ENCODE measurements at regions not wholly inside any gene's neighbourhood (a gene's known extent, or its start where the extent isn't known, plus 50 kb on each side); places are given as distances from the start of the nearest gene placed in this dataset.
"Not testable (repeated sequence)": the region's sequence is repeated elsewhere in the genome, so short reads cannot be mapped to it uniquely, and the experiment has no call there.

DNA sequence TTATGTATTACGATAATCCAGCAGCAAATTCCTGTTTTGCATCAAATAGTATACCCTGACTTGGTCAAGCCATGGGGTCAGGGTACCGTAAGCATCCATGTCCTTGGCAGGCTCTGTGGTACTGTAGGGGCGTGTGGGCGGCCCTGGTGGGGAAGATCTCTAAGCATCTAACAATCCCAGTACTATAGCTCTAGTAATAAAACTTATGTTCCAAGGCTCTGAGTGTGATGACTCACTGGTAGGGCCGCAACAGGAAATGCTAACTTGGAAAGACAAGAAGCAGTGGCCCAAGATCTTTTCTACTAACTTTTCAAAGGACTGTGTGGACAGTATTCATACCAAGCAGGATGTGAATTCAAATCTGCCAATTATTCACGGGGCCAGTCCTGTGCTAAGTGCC, 63.8 kb downstream of the CLEC18A start:
- not testable (repeated sequence) for H3K4me3 ChIP-seq (ENCODE audit: low read length); H3K4me1 ChIP-seq (ENCODE audit: control insufficient read depth, insufficient read depth, low read length); H3K27me3 ChIP-seq (replicated peaks; ENCODE audit: control insufficient read depth, insufficient read depth, low read length); H3K9me3 ChIP-seq (ENCODE audit: control insufficient read depth, low read length); H3K9ac ChIP-seq (ENCODE audit: low read length)
- peak; percentile 4 for DNase-seq (ENCODE audit: low read depth)
- H3K36me3 ChIP-seq (ENCODE audit: control insufficient read depth, insufficient read depth, low read length, severe bottlenecking): peaks cover 24% of the 10 kb centered on the region

DNA sequence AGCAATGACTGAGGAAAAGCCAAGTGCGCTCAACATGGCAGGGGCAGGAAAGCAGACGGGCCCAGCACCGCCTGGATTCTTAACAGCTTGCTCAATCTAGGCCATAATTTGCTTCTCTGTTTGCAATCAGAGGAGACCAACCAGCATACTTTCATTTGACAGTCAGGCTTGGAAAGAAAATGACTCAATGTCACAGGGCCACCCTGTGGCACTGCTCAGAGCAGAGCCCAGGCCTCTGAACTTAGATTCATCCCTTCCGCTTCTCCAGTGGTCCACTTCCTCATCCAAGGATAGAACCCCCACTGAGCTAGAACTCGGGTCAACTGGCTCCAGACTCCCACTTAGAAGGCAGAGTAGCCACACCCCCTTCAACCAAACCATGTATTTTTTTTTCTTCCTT, 65.6 kb downstream of the CLEC18A start:
- H3K36me3 ChIP-seq (ENCODE audit: control insufficient read depth, insufficient read depth, low read length, severe bottlenecking): peaks cover 34% of the 10 kb centered on the region
- not testable (repeated sequence) for H3K4me3 ChIP-seq (ENCODE audit: low read length); H3K27me3 ChIP-seq (replicated peaks; ENCODE audit: control insufficient read depth, insufficient read depth, low read length); H3K9me3 ChIP-seq (ENCODE audit: control insufficient read depth, low read length); H3K4me1 ChIP-seq (ENCODE audit: control insufficient read depth, insufficient read depth, low read length); H3K9ac ChIP-seq (ENCODE audit: low read length)
- DNase-seq (ENCODE audit: low read depth): peak; percentile 1

DNA sequence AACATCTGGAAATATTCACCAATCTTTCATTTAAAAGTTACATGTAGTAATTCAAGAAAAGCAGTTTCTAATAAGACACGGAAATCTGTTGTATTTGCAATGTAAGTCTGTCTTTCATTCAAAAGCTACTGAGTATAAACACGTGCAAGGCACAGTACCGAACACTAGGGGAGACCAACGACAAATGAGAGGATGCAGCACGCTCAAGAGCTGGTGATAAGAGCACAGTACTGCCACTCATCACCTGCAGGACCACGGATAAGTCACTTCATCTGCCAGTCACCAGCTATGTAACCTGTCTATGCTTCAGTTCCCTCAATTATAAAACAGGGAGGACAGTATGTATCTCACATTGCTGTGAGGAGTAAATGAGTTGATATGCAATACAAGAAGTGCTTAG, 67.1 kb downstream of the CLEC18A start:
- no peak overlapping the region for H3K9ac ChIP-seq (ENCODE audit: low read length)
- H3K4me3 ChIP-seq (ENCODE audit: low read length): no peak overlapping the region
- no peaks in the 10 kb centered on the region for H3K9me3 ChIP-seq (ENCODE audit: control insufficient read depth, low read length)
- H3K4me1 ChIP-seq (ENCODE audit: control insufficient read depth, insufficient read depth, low read length): peaks cover 8% of the 10 kb centered on the region
- peaks cover 30% of the 10 kb centered on the region for H3K36me3 ChIP-seq (ENCODE audit: control insufficient read depth, insufficient read depth, low read length, severe bottlenecking)
- H3K27me3 ChIP-seq (replicated peaks; ENCODE audit: control insufficient read depth, insufficient read depth, low read length): no peaks in the 10 kb centered on the region
- no peak for DNase-seq (ENCODE audit: low read depth)

GRCh38 chr16:70023207-70023606, 72.1 kb downstream of the CLEC18A start:
- not testable (repeated sequence) for H3K4me3 ChIP-seq (ENCODE audit: low read length); DNase-seq (ENCODE audit: low read depth); H3K9me3 ChIP-seq (ENCODE audit: control insufficient read depth, low read length); H3K9ac ChIP-seq (ENCODE audit: low read length); H3K27me3 ChIP-seq (replicated peaks; ENCODE audit: control insufficient read depth, insufficient read depth, low read length); H3K4me1 ChIP-seq (ENCODE audit: control insufficient read depth, insufficient read depth, low read length)
- H3K36me3 ChIP-seq (ENCODE audit: control insufficient read depth, insufficient read depth, low read length, severe bottlenecking): peaks cover 29% of the 10 kb centered on the region

GRCh38 chr16:70023956-70024355, 72.8 kb downstream of the CLEC18A start:
- peaks cover 22% of the 10 kb centered on the region for H3K36me3 ChIP-seq (ENCODE audit: control insufficient read depth, insufficient read depth, low read length, severe bottlenecking)
- H3K4me1 ChIP-seq (ENCODE audit: control insufficient read depth, insufficient read depth, low read length); H3K27me3 ChIP-seq (replicated peaks; ENCODE audit: control insufficient read depth, insufficient read depth, low read length); H3K4me3 ChIP-seq (ENCODE audit: low read length); H3K9me3 ChIP-seq (ENCODE audit: control insufficient read depth, low read length); DNase-seq (ENCODE audit: low read depth); H3K9ac ChIP-seq (ENCODE audit: low read length): not testable (repeated sequence)

DNA sequence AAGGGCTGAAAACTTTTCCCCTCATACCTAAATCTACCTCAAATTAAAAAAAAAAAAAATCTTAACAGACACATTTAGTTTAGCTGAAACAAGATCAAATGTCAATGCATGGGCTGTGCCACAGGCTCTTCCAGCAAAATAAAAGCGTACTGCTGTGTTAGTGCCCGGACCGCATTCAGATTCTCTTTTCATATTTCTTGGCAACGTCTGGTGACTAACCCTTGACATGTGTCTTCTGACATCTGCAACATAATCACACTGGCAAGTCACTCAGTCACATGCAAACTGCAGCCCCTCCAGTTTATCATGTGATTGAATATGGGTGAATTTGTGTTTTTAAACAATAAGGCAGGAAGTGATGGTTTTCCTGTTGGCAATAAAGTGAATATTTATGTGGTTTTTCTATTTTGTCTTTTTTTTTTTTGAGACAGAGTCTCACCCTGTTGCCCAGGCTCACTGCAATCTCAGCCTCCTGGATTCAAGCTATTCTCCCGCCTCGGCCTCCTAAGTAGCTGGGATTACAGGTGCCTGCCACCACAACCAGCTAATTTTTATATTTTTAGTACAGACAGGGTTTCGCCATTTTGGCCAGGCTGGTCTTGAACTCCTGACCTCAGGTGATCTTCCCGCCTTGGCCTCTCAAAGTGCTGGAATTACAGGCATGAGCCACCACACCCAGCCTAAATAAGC, 75.2 kb downstream of the CLEC18A start:
- not testable (repeated sequence) for H3K4me3 ChIP-seq (ENCODE audit: low read length); H3K9me3 ChIP-seq (ENCODE audit: control insufficient read depth, low read length); H3K9ac ChIP-seq (ENCODE audit: low read length); H3K4me1 ChIP-seq (ENCODE audit: control insufficient read depth, insufficient read depth, low read length); H3K27me3 ChIP-seq (replicated peaks; ENCODE audit: control insufficient read depth, insufficient read depth, low read length)
- H3K36me3 ChIP-seq (ENCODE audit: control insufficient read depth, insufficient read depth, low read length, severe bottlenecking): peaks cover 26% of the 10 kb centered on the region
- DNase-seq (ENCODE audit: low read depth): peak; percentile 5

DNA sequence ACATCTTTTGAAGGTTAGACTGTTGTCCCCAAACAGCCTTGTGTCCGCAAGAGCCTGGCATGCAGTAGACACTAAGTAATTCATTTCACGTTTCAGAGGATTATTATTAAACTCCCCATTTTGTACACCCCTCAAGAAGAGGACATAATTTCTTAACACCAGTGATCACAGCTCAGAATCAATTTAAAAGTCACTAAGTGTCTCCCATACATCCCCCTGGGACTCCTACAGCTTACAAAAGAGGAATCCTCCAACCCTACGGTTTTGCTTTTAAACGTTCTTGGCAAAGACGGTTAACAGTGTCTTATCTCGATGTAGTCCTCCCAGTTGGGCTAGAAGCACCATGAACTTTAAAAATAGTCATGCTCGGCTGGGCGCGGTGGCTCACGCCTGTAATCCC, 81.2 kb upstream of the PDPR start:
- H3K9ac ChIP-seq (ENCODE audit: low read length); H3K4me3 ChIP-seq (ENCODE audit: low read length); H3K27me3 ChIP-seq (replicated peaks; ENCODE audit: control insufficient read depth, insufficient read depth, low read length); H3K4me1 ChIP-seq (ENCODE audit: control insufficient read depth, insufficient read depth, low read length); H3K9me3 ChIP-seq (ENCODE audit: control insufficient read depth, low read length); DNase-seq (ENCODE audit: low read depth): not testable (repeated sequence)
- peaks cover 21% of the 10 kb centered on the region for H3K36me3 ChIP-seq (ENCODE audit: control insufficient read depth, insufficient read depth, low read length, severe bottlenecking)

- not testable (repeated sequence) for H3K9ac ChIP-seq (ENCODE audit: low read length); H3K9me3 ChIP-seq (ENCODE audit: control insufficient read depth, low read length); DNase-seq (ENCODE audit: low read depth); H3K4me3 ChIP-seq (ENCODE audit: low read length); H3K27me3 ChIP-seq (replicated peaks; ENCODE audit: control insufficient read depth, insufficient read depth, low read length); H3K4me1 ChIP-seq (ENCODE audit: control insufficient read depth, insufficient read depth, low read length)
- peaks cover 17% of the 10 kb centered on the region for H3K36me3 ChIP-seq (ENCODE audit: control insufficient read depth, insufficient read depth, low read length, severe bottlenecking)
Observed at GRCh38 chr16:70037913-70038312, 76.2 kb upstream of the PDPR start.

DNA sequence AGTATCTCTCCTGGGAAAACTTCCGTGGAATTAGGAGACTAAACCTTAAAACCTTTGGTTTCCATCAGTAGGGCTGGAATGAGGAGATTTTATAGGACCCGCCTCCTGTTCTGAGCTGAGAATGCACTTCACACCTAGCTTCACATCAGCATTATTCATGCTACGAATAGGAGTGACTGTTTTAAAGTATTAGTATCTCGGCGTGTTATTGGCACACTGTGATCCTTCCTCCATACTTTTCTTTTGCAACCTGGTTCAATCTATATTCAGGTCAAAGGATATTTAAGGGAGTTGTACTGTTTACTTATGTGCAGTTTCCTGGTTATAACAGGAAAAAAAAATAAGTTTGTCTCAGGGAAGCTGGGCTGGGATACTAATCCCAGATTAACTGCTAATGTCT, 73.6 kb upstream of the PDPR start:
- H3K4me1 ChIP-seq (ENCODE audit: control insufficient read depth, insufficient read depth, low read length); H3K9ac ChIP-seq (ENCODE audit: low read length); H3K9me3 ChIP-seq (ENCODE audit: control insufficient read depth, low read length); DNase-seq (ENCODE audit: low read depth); H3K4me3 ChIP-seq (ENCODE audit: low read length); H3K27me3 ChIP-seq (replicated peaks; ENCODE audit: control insufficient read depth, insufficient read depth, low read length): not testable (repeated sequence)
- peaks cover 12% of the 10 kb centered on the region for H3K36me3 ChIP-seq (ENCODE audit: control insufficient read depth, insufficient read depth, low read length, severe bottlenecking)

DNA sequence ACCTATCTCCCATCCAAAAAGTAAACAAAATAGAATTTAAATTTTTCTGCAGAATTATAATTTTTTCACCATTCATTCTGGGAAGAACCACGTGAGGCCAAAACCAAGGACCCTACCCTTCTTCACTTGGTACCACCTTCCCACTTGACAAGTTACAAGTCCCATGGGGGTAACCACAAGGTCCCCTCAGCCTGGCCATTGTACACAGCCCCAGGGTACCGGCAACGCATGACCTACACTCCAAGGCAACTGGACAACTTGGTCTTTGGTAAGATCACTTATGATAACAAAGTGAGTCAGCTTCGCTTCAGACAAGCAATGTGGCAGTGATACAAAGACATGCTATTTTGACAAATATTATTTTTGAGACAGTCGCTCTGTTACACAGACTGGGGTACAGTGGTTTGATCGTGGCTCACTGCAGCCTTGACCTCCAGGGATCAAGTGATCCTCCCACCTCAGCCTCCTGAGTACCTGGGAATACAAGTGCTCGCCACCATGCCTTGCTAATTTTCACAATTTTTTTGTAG, 70.5 kb upstream of the PDPR start:
- not testable (repeated sequence) for H3K4me3 ChIP-seq (ENCODE audit: low read length); H3K27me3 ChIP-seq (replicated peaks; ENCODE audit: control insufficient read depth, insufficient read depth, low read length); H3K9me3 ChIP-seq (ENCODE audit: control insufficient read depth, low read length); H3K9ac ChIP-seq (ENCODE audit: low read length); H3K4me1 ChIP-seq (ENCODE audit: control insufficient read depth, insufficient read depth, low read length); H3K36me3 ChIP-seq (ENCODE audit: control insufficient read depth, insufficient read depth, low read length, severe bottlenecking)
- peak; percentile 17 for DNase-seq (ENCODE audit: low read depth)

DNA sequence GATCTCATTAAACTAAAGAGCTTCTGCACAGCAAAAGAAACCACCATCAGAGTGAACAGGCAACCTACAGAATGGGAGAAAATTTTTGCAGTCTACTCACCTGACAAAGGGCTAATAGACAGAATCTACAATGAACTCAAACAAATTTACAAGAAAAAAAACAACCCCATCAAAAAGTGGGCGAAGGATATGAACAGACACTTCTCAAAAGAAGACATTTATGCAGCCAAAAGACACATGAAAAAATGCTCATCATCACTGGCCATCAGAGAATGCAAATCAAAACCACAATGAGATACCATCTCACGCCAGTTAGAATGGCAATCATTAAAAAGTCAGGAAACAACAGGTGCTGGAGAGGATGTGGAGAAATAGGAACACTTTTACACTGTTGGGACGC, 67.6 kb upstream of the PDPR start:
- DNase-seq (ENCODE audit: low read depth); H3K9me3 ChIP-seq (ENCODE audit: control insufficient read depth, low read length); H3K9ac ChIP-seq (ENCODE audit: low read length); H3K4me3 ChIP-seq (ENCODE audit: low read length); H3K36me3 ChIP-seq (ENCODE audit: control insufficient read depth, insufficient read depth, low read length, severe bottlenecking); H3K27me3 ChIP-seq (replicated peaks; ENCODE audit: control insufficient read depth, insufficient read depth, low read length); H3K4me1 ChIP-seq (ENCODE audit: control insufficient read depth, insufficient read depth, low read length): not testable (repeated sequence)

GRCh38 chr16:70048083-70048482, 66.0 kb upstream of the PDPR start:
- H3K4me3 ChIP-seq (ENCODE audit: low read length); H3K9ac ChIP-seq (ENCODE audit: low read length); H3K9me3 ChIP-seq (ENCODE audit: control insufficient read depth, low read length); H3K36me3 ChIP-seq (ENCODE audit: control insufficient read depth, insufficient read depth, low read length, severe bottlenecking); H3K27me3 ChIP-seq (replicated peaks; ENCODE audit: control insufficient read depth, insufficient read depth, low read length); DNase-seq (ENCODE audit: low read depth); H3K4me1 ChIP-seq (ENCODE audit: control insufficient read depth, insufficient read depth, low read length): not testable (repeated sequence)

All from adipocyte (in vitro differentiated cells).